GM18505 (cell line): ENCODE measurements at regions not wholly inside any gene's neighbourhood (a gene's known extent, or its start where the extent isn't known, plus 50 kb on each side); places are given as distances from the start of the nearest gene placed in this dataset.

Experiments used
- ATAC-seq: cut with Tn5 transposase; IDR thresholded peaks from one replicate; pipeline ENCODE4 v1.9.1; 2021; ENCODE audit not compliant: unreplicated experiment
- POLR2A ChIP-seq: IDR thresholded peaks from 4 replicates; pipeline ENCODE4 v1.6.1; 2011; ENCODE audit warnings: borderline replicate concordance; ENCODE audit not compliant: insufficient read depth, insufficient read length; ENCODE audit errors: extremely low read depth

GRCh38 chr2:204012072-204012653 lies 75.6 kb downstream of the ICOS start:
- TF ChIP-seq POLR2A, result no peak

GRCh38 chr2:204015118-204015843 lies 78.7 kb downstream of the ICOS start:
- TF ChIP-seq POLR2A, result no peak
- no peak for ATAC-seq

More at GRCh38 chr2:204012072-204012653, 75.6 kb downstream of the ICOS start:
- ATAC-seq, result no peak

- no peak for TF ChIP-seq POLR2A
Measured at GRCh38 chr2:204018717-204019116, 82.2 kb downstream of the ICOS start.

GRCh38 chr2:204019572-204020501 lies 83.3 kb downstream of the ICOS start:
- no peak for TF ChIP-seq POLR2A
- no peak for ATAC-seq

More at GRCh38 chr2:204018717-204019116, 82.2 kb downstream of the ICOS start:
- ATAC-seq, result no peak

GRCh38 chr2:204021290-204022081 lies 84.9 kb downstream of the ICOS start:
- no peak for TF ChIP-seq POLR2A

GRCh38 chr2:204022550-204022949 lies 86.0 kb downstream of the ICOS start:
- no peak for ATAC-seq
- no peak for TF ChIP-seq POLR2A

More at GRCh38 chr2:204021290-204022081, 84.9 kb downstream of the ICOS start:
- ATAC-seq, result no peak

- TF ChIP-seq POLR2A, result no peak
- ATAC-seq, result no peak
Measured at GRCh38 chr2:204023088-204023487, 86.5 kb downstream of the ICOS start.

- no peak for TF ChIP-seq POLR2A
- ATAC-seq, result no peak
Measured at GRCh38 chr2:204024503-204024902, 87.9 kb downstream of the ICOS start.

- no peak for TF ChIP-seq POLR2A
Measured at GRCh38 chr2:204024906-204025475, 88.4 kb downstream of the ICOS start.

GRCh38 chr2:204026294-204026693 lies 89.7 kb downstream of the ICOS start:
- TF ChIP-seq POLR2A, result no peak
- no peak for ATAC-seq

More at GRCh38 chr2:204024906-204025475, 88.4 kb downstream of the ICOS start:
- no peak for ATAC-seq

GRCh38 chr2:204027091-204027490 lies 90.5 kb downstream of the ICOS start:
- ATAC-seq, result peak; percentile 89
- no peak for TF ChIP-seq POLR2A

- no peak for ATAC-seq
- TF ChIP-seq POLR2A, result no peak
Measured at GRCh38 chr2:204030322-204030721, 93.8 kb downstream of the ICOS start.
